ENCODE measurements at regions not wholly inside any gene's neighbourhood (a gene's known extent, or its start where the extent isn't known, plus 50 kb on each side); places are given as distances from the start of the nearest gene placed in this dataset.
A peak's percentile ranks its signal among the peaks of the same experiment; 100 is the strongest.

DNA sequence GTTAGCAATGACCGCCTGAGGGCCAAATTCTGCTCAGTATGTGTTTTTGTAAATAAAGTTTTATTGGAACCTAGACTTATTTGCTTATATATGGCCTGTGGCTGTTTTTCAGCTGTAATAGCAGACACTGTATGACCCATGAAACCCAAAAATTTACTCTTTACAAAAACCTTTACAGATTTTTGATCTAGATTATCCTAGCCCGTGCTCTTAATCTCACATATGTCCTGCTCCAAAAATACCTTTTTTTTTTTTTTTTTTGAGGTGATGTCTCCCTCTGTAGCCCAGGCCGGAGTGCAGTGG is 148.0 kb upstream of the ZNF217 start:
- Histone ChIP-seq H4K8ac (replicated peaks; ENCODE audit: insufficient read length, low read depth, low read length) (no peak overlapping the region), H3K79me2 (ENCODE audit: insufficient read depth, low read length) (no peaks in the 10 kb centered on the region), H2BK12ac (ENCODE audit: insufficient read length, low read depth, low read length) (no peak overlapping the region), H3K56ac (ENCODE audit: insufficient read length, low read depth, low read length) (no peak overlapping the region), H3K4me2 (ENCODE audit: insufficient read depth, insufficient read length, low read length) (no peak overlapping the region), H4K20me1 (ENCODE audit: control insufficient read depth, insufficient read depth, insufficient read length) (no peaks in the 10 kb centered on the region), H4K5ac (ENCODE audit: insufficient read length, low read depth, low read length) (no peak overlapping the region), H2AK5ac (ENCODE audit: insufficient read length, low read length) (no peak overlapping the region), H3K9ac (ENCODE audit: extremely low read depth, insufficient read length, low read length) (no peak overlapping the region), H3K79me1 (ENCODE audit: insufficient read depth, low read depth, low read length, poor library complexity, severe bottlenecking) (no peaks in the 10 kb centered on the region), H3K27me3 (ENCODE audit: insufficient read depth, low read length) (no peaks in the 10 kb centered on the region), H3K4ac (ENCODE audit: low read depth, low read length) (no peak overlapping the region), H3K23me2 (ENCODE audit: insufficient read length, low read depth, low read length, poor library complexity, severe bottlenecking) (no peaks in the 10 kb centered on the region), H3K9me3 (ENCODE audit: control insufficient read depth, low read depth, low read length) (no peaks in the 10 kb centered on the region), H2BK20ac (ENCODE audit: low read depth, low read length, poor library complexity, severe bottlenecking) (no peak overlapping the region), H3K27ac (ENCODE audit: insufficient read length, low read depth, low read length) (no peak overlapping the region), H2BK15ac (ENCODE audit: low read depth, low read length) (no peak overlapping the region), H3T11ph (ENCODE audit: low read length) (no peak overlapping the region), H4K91ac (ENCODE audit: insufficient read length, low read depth, low read length) (no peak overlapping the region), H3K18ac (ENCODE audit: insufficient read length, low read depth, low read length) (no peak overlapping the region), H2BK120ac (ENCODE audit: low read depth, low read length, poor library complexity, severe bottlenecking) (no peak overlapping the region), H2BK5ac (ENCODE audit: insufficient read length, low read length) (no peak overlapping the region), H3K23ac (ENCODE audit: insufficient read length, low read depth, low read length) (no peak overlapping the region), H3K4me1 (ENCODE audit: insufficient read depth, low read length) (peaks cover 23% of the 10 kb centered on the region), H3K14ac (ENCODE audit: insufficient read depth, low read length) (no peak overlapping the region), H2AFZ (ENCODE audit: low read length) (no peak overlapping the region)
- H3K36me3 Mint-ChIP-seq (ENCODE audit: insufficient read depth in 1 of 3, low read depth in 3 of 3): no peaks in the 10 kb centered on the region
- no peak for TF ChIP-seq CTCF (conservative IDR thresholded peaks at IDR 0.05)
- no peaks in the 10 kb centered on the region for H3K27me3 Mint-ChIP-seq (ENCODE audit: low read depth)
- no CpG with 5 or more reads among the region's 3 CpGs for WGBS (ENCODE audit: extremely low coverage, insufficient read length, low lambda C conversion rate)
- H3K9me3 Mint-ChIP-seq: no peaks in the 10 kb centered on the region
- DNase-seq: no peak
- peaks cover 60 to 67% of the 10 kb centered on the region in 2 experiments for H3K4me1 Mint-ChIP-seq
- no peak overlapping the region for H3K4me3 Mint-ChIP-seq
- peak overlapping the region; percentile 12 to 78 (median 46); a peak in 3 of 7 replicates for H3K27ac Mint-ChIP-seq
